ENCODE measurements at regions not wholly inside any gene's neighbourhood (a gene's known extent, or its start where the extent isn't known, plus 50 kb on each side); places are given as distances from the start of the nearest gene placed in this dataset.

DNA sequence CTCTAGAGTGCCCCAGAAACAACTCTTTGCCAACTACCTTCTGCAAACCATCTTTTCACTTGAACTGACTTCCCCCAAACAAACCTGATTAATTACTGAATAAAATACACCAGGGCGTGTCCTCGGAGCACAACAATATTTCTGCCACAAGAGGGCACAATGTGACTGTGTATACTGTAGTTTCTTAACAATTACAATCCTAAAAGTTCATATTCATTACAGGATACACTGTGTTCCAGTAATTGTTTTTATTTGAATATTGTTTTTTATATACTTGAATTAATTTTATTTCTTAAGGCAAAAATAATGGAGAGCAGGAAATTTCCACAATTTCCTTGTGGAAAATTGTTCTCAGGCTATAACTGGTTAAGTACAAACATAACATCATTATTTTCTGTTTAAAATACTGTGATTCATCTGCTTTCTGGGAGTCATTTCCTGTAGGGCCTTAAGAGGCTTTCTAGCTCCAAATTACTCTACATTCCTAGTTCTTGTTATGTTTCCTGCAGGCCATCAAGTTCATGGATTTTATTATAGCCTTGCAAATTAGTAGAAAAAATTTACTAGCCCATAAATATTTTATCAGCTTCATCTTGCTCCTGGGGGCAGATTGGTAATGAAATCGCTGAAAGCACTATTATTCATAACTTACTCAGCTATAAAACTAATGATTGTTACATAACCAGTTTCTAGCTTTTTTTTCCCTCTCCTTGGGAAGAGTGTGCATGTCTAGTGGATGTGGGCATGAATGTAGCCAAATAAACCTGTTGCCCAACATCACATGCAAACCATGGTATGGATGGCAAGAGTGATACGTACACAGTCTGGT is 51.9 kb upstream of the SLC22A16 start:
- no peaks in the 10 kb centered on the region for H3K36me3 ChIP-seq
- no peak overlapping the region for H3K4me3 ChIP-seq
- peak overlapping the region in 7 of 11 experiments; percentile 54 to 88 (median 76); a peak in 15 of 22 replicates for H3K4me2 ChIP-seq
- H3K4me1 ChIP-seq = peaks cover 13 to 49% (median 22%) of the 10 kb centered on the region in 10 experiments
- no peak for TF ChIP-seq Cebpa-rat (IDR thresholded peaks at IDR 0.05)
- peaks cover 4 to 25% (median 13%) of the 10 kb centered on the region in 11 experiments; a peak in 16 of 22 replicates for H3K9me3 ChIP-seq (replicated peaks in 1 of 11)
- no peaks in the 10 kb centered on the region for H3K27me3 ChIP-seq
- H3K27ac ChIP-seq = peak overlapping the region in 8 of 11 experiments; percentile 49 to 80 (median 72); a peak in 15 of 22 replicates
- H4K20me1 ChIP-seq = no peaks in the 10 kb centered on the region
- peak overlapping the region in 6 of 11 experiments; percentile 33 to 58 (median 55); a peak in 7 of 22 replicates for H3K9ac ChIP-seq

DNA sequence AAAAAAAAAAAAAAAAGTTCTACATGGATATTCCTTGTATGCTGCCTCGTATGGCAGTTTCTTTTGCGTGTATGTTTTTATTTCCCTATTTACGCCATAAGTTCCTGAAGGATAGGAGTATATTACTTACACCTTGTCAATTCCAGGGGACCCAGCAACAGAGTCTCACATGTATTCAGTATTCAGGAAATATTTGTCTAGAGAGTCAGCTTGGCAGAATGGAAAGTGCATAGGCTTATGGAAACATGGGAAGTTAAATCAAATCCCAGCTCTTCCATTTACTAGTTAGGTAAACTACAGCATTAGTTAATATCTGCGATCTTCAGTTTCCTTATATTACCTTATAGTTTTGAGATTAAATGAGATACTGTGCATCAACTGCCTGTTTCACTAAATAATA is 51.1 kb upstream of the SLC22A16 start:
- no peak for TF ChIP-seq Cebpa-rat (IDR thresholded peaks at IDR 0.05)
- H3K27me3 ChIP-seq = no peaks in the 10 kb centered on the region
- H3K4me2 ChIP-seq = no peak overlapping the region
- no peak overlapping the region for H3K9ac ChIP-seq
- no peaks in the 10 kb centered on the region for H4K20me1 ChIP-seq
- H3K36me3 ChIP-seq = no peaks in the 10 kb centered on the region
- H3K27ac ChIP-seq = no peak overlapping the region
- H3K4me1 ChIP-seq = peaks cover 13 to 50% (median 22%) of the 10 kb centered on the region in 10 experiments
- peaks cover 4 to 26% (median 13%) of the 10 kb centered on the region in 11 experiments; a peak in 16 of 22 replicates for H3K9me3 ChIP-seq (replicated peaks in 1 of 11)
- H3K4me3 ChIP-seq = no peak overlapping the region

DNA sequence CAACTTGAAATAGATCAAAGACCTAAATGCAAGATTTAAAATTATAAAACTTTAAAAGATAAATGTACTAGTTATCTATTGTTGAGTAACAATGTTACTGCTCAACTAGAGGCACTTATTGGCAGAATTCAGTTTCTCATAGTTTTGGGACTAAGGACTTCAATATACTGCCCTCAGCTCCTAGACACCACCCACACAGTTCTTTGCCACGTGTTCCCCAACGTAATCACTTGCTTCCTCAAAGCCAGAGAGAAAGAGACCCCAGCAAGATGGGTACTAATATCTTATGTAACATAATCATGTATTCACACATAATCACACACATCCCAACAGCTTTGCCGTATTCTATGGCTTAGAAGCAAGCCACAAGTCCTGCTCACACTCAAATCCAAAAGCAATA is 50.3 kb upstream of the SLC22A16 start:
- Histone ChIP-seq H3K27ac (no peak overlapping the region), H3K4me3 (no peak overlapping the region), H3K36me3 (no peaks in the 10 kb centered on the region), H3K9ac (no peak overlapping the region), H4K20me1 (no peaks in the 10 kb centered on the region), H3K9me3 (replicated peaks in 1 of 11) (peaks cover 4 to 26% (median 13%) of the 10 kb centered on the region in 11 experiments; a peak in 16 of 22 replicates), H3K4me1 (peaks cover 13 to 50% (median 22%) of the 10 kb centered on the region in 10 experiments), H3K4me2 (peak overlapping the region in 2 of 11 experiments; percentile 14 to 43; a peak in 1 of 22 replicates), H3K27me3 (no peaks in the 10 kb centered on the region)
- no peak for TF ChIP-seq Cebpa-rat (IDR thresholded peaks at IDR 0.05)

All from BLaER1 treated with 17β-estradiol and CSF1 and Interleukin-3, amounts not matched to agents 10 nM and 100 nM (cell line).